Suppressor macrophage treated with lipopolysaccharide for 4 hours (primary cell): ENCODE measurements at regions not wholly inside any gene's neighbourhood (a gene's known extent, or its start where the extent isn't known, plus 50 kb on each side); places are given as distances from the start of the nearest gene placed in this dataset.

ENCODE experiments used
- DNase-seq: peaks from one replicate; pipeline ENCODE4 v3.0.0-alpha.2; 2020

GRCh38 chr3:16810593-16811367 lies 74.0 kb upstream of the PLCL2 start:
- DNase-seq: no peak

DNA sequence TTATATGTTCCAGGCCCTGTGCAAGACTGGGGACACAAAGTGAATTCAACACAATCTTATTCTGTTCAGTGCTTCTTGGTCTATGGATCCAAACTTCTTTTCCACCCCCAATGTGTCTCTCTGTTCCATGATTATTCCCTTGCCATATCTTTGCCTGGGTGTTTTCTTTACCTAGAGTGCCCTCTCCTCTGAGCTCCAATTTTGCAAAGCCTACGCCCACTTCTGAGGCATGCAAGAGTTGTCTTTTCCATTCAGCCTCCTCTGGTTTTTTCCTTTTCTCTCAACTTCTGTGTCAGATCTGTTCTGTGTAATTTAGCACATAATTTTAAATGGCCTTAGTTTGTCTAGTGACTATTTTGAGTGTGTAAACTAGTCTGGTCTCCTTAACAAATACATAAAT lies 72.8 kb upstream of the PLCL2 start:
- no peak for DNase-seq

DNA sequence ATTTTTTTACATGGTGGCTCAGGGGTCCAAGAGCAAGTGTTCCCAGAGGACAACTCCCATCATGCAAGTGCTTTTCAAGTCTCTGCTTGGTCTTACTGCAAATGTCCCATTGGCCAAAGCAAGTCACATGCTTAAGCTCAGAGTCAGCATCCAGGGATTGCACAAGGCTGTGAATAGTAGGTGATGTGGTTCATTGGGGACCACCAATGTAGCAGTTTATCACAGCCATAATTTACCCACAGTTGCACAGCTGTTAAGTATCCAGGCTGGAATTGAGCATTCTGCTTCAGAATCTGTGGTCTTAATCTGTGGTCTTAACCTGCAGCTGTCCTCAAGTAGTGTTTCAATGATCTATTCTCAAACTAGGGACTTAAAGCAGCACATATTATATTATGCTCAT lies 71.4 kb upstream of the PLCL2 start:
- no peak for DNase-seq

DNA sequence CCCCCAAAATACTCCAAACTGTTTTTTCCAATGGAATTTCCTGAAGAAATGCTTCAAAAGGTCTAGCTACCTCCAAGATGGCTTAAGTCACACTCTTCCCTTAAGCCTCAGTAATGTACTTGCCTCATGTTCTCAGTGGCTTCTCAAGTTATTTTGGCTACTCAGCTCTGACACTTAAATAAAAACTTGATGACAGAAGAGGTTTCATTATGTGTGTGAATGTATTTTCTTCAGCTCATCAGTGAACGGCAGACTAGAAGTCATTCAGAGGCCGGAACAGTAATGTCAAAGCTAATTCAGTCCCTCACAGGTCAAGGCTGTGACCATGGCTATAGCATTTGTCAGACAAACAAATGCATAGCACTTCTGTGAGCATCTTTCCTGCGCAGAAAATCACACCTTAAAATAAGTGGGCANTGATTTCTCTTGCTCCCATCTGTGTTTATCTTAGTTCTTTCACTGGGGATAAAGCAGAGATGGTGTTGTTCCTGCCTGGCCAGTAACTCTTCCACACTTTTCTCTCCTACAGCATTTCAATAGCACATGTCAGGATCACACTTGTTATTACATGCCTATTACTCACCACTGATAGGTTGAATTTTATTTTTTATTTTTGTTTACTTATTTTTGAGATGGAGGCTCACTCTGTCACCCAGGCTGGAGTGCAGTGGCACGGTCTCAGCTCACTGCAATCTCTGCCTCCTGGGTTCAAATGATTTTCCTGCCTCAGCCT lies 68.5 kb upstream of the PLCL2 start:
- no peak for DNase-seq

GRCh38 chr3:16817197-16817596 lies 67.6 kb upstream of the PLCL2 start:
- no peak for DNase-seq

DNA sequence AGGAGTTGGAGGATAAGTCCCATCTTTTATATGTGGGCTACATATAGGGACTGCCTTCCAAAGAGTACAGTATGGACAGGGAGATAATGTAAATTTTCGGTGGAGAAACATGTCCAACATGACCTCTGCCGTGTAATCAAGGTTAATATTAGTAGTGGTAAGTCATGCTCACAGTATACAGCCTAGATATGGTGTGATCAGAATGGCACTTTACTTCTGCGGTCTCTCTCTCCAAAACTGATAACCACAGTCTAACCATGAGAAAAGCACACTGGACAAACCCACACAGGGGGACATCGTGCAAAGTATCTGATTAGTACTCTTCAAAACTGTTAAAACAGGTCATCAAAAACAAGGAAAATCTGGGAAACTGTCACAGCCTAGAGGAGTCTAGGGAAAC lies 66.6 kb upstream of the PLCL2 start:
- no peak for DNase-seq

GRCh38 chr3:16818945-16819344 lies 65.8 kb upstream of the PLCL2 start:
- DNase-seq: no peak

GRCh38 chr3:16820485-16820884 lies 64.3 kb upstream of the PLCL2 start:
- DNase-seq: no peak

DNA sequence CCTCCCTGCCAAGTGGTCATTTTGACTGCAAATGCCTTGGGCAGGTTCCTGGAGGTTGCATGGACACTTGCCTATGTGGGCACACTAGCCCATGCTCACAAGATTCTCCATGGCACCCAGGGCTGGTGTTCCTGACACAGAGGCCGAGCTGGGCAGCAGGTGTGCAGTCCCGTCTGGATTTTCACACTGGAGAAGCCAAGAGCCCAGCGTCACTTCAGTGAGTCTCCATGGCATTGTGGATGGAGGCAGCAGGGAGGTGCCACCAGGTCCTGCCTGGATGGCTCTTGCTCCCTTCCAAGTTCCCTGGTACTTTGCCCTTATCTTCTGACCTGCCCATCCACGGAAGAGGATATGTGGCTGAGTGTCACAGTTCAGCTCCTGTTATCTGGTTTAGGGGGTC lies 63.7 kb upstream of the PLCL2 start:
- no peak for DNase-seq

GRCh38 chr3:16824081-16824696 lies 60.6 kb upstream of the PLCL2 start:
- DNase-seq: no peak

DNA sequence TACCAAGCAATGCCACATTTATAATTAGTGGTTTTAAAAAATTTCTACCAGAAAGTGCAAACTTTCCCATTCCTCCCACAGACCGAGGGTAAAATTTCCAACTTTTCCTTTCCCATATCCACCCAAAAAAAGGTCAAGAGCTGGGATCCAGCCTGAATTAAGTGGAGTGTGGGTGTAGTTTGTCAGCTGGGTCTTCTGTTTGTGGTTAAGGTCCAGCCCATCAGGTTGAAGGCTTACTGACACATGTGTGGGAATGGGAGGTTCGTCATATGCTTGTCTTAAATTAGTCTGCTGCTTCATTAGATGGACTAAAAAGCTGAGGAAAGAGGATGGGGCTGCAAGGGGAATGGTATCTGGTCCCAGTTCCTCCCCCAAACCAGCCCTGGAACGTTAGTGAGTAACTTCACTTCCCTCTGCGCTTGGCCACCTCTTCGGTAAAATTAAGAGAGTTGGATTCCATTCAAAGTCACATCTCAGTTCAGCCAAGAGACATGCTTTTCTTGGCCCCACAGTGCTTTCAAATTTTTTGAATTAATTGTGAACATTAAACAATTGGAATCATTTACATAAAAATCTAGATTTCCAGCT lies 59.0 kb upstream of the PLCL2 start:
- DNase-seq: no peak

GRCh38 chr3:16828815-16829214 lies 55.9 kb upstream of the PLCL2 start:
- peak; percentile 66 for DNase-seq

DNA sequence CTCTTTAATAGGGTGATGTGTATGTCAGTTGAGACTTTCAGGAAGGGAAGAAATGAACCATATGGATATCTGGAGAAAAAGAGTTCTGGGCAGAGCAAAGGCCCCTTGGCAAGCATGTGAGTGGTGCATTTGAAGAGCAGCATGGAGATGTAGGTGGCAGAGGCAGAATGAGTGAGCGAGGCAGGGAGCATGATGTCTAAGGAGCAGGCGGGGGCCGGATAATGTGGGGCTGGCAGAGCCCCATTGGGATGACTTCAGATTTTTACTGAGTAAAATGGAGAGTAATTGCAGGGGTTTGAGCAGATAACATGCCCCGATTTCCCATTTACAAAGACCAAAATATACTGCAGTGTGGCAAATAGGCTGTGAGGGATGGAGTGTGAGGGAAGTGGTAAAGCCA lies 52.9 kb upstream of the PLCL2 start:
- DNase-seq: no peak

GRCh38 chr3:16834214-16834613 lies 50.5 kb upstream of the PLCL2 start:
- DNase-seq: no peak

- DNase-seq: no peak
Measured at GRCh38 chr3:16834753-16835152, 50.0 kb upstream of the PLCL2 start.
